ENCODE measurements at regions not wholly inside any gene's neighbourhood (a gene's known extent, or its start where the extent isn't known, plus 50 kb on each side); places are given as distances from the start of the nearest gene placed in this dataset.

DNA sequence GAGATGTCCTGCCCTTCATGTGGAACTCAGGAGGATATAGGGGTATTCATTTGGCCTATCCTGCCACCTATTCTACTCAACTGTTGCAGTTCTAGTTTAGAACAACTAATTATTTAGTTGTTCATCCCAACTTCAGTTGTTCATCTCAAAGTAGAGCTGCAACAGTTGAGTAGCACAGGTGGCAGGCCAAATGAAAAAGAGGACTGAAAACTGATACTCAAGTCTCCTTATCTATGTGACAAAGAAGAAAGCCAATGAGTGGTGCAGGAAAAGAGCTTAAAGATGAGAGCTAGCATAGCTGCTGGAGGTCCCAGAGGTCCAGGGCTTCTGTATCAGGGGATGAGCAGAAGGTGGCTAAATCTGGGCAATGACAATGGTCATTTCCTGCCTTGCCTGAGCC is 148.9 kb upstream of the KITLG start:
- TF ChIP-seq POLR2A (IDR thresholded peaks at IDR 0.05), result no peak
- TF ChIP-seq, protein P1, sequence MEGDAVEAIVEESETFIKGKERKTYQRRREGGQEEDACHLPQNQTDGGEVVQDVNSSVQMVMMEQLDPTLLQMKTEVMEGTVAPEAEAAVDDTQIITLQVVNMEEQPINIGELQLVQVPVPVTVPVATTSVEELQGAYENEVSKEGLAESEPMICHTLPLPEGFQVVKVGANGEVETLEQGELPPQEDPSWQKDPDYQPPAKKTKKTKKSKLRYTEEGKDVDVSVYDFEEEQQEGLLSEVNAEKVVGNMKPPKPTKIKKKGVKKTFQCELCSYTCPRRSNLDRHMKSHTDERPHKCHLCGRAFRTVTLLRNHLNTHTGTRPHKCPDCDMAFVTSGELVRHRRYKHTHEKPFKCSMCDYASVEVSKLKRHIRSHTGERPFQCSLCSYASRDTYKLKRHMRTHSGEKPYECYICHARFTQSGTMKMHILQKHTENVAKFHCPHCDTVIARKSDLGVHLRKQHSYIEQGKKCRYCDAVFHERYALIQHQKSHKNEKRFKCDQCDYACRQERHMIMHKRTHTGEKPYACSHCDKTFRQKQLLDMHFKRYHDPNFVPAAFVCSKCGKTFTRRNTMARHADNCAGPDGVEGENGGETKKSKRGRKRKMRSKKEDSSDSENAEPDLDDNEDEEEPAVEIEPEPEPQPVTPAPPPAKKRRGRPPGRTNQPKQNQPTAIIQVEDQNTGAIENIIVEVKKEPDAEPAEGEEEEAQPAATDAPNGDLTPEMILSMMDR (IDR thresholded peaks at IDR 0.05 in 4 of 5, conservative IDR thresholded peaks at IDR 0.05 in 1 of 5), result no peak
